ENCODE measurements at regions not wholly inside any gene's neighbourhood (a gene's known extent, or its start where the extent isn't known, plus 50 kb on each side); places are given as distances from the start of the nearest gene placed in this dataset.

GRCh38 chr6:91965872-91966271, 1379.0 kb upstream of the MAP3K7 start:
- no peak for TF ChIP-seq CTCF (IDR thresholded peaks at IDR 0.05)
- no peak for TF ChIP-seq POLR2A (IDR thresholded peaks at IDR 0.05)
